Natural killer cell (primary cell): ENCODE measurements at regions not wholly inside any gene's neighbourhood (a gene's known extent, or its start where the extent isn't known, plus 50 kb on each side); places are given as distances from the start of the nearest gene placed in this dataset.
"Not testable (repeated sequence)": the region's sequence is repeated elsewhere in the genome, so short reads cannot be mapped to it uniquely, and the experiment has no call there.

Experiments
- ATAC-seq, 3 donors: fragments of 150-1000 bp in 2 of 3; fragments of 200-7000 bp in 1 of 3; cut with Tn5 transposase; 1 replicate in 1 of 3; 2 replicates in 2 of 3; pipeline ENCODE4 v1.10.0; 2021; ENCODE audit warnings: mild to moderate bottlenecking in 2 of 3, moderate library complexity in 2 of 3
- DNase-seq, 2 donors: peaks; one replicate each; pipeline versions ENCODE4 v3.0.0 to v3.0.0-alpha.2; 2013 to 2021; ENCODE audit warnings: mixed read lengths in 1 of 2
- H3K27ac ChIP-seq: one replicate; pipeline ENCODE4 v1.5.1; 2013; ENCODE audit warnings: mild to moderate bottlenecking, low read length
- H3K27me3 ChIP-seq: one replicate; pipeline ENCODE4 v1.6.1; 2013; ENCODE audit warnings: low read length; ENCODE audit not compliant: control insufficient read depth, insufficient read depth
- H3K36me3 ChIP-seq: one replicate; pipeline ENCODE4 v1.6.1; 2013; ENCODE audit warnings: low read length; ENCODE audit not compliant: control insufficient read depth, insufficient read depth
- H3K4me1 ChIP-seq: one replicate; pipeline ENCODE4 v1.6.1; 2013; ENCODE audit warnings: low read length; ENCODE audit not compliant: control insufficient read depth, insufficient read depth
- H3K4me3 ChIP-seq: one replicate; pipeline ENCODE4 v1.5.1; 2013; ENCODE audit warnings: low read length
- H3K9me3 ChIP-seq: one replicate; pipeline ENCODE4 v1.6.1; 2013; ENCODE audit warnings: low read length; ENCODE audit not compliant: control insufficient read depth, insufficient read depth
- H3K27ac Mint-ChIP-seq, 2 donors: one replicate each; pipeline ENCODE4 v1.8.0; 2022; ENCODE audit warnings: mild to moderate bottlenecking in 2 of 2, mixed read lengths in 2 of 2, moderate library complexity in 1 of 2
- H3K27me3 Mint-ChIP-seq, 2 donors: one replicate each; pipeline ENCODE4 v1.8.0; 2022; ENCODE audit warnings: low read depth in 2 of 2, mixed read lengths in 2 of 2
- H3K36me3 Mint-ChIP-seq: one replicate; pipeline ENCODE4 v1.8.0; 2022; ENCODE audit warnings: mixed read lengths
- H3K4me1 Mint-ChIP-seq, 2 donors: one replicate each; pipeline ENCODE4 v1.8.0; 2022; ENCODE audit warnings: mixed read lengths in 2 of 2
- H3K4me3 Mint-ChIP-seq: one replicate; pipeline ENCODE4 v1.8.0; 2022; ENCODE audit warnings: mild to moderate bottlenecking, moderate library complexity, mixed read lengths
- H3K9me3 Mint-ChIP-seq, 2 donors: one replicate each; pipeline ENCODE4 v1.8.0; 2022; ENCODE audit warnings: mixed read lengths in 2 of 2
- WGBS: methylation state at CpG from one replicate; pipeline ENCODE4 v1.1.7; 2013; ENCODE audit warnings: missing lambda C conversion rate; ENCODE audit not compliant: insufficient coverage; 5-methylcytosine and 5-hydroxymethylcytosine counted together
- intact Hi-C: fragments of 100-400 bp; cut with micrococcal nuclease; formaldehyde crosslinking; loops from one replicate; pipeline ENCODE4 v1.14.2; 2022
- TF ChIP-seq, protein P1 (sequence below): fragments of 200-600 bp; IDR thresholded peaks from one replicate; pipeline ENCODE4 v1.8.0; 2022; ENCODE audit warnings: antibody characterized with exemption

GRCh38 chr6:120468486-120468885 is 865.8 kb downstream of the TBC1D32 start:
- no peak overlapping the region for H3K4me3 Mint-ChIP-seq
- H3K27ac Mint-ChIP-seq: no peak overlapping the region
- TF ChIP-seq, protein P1, sequence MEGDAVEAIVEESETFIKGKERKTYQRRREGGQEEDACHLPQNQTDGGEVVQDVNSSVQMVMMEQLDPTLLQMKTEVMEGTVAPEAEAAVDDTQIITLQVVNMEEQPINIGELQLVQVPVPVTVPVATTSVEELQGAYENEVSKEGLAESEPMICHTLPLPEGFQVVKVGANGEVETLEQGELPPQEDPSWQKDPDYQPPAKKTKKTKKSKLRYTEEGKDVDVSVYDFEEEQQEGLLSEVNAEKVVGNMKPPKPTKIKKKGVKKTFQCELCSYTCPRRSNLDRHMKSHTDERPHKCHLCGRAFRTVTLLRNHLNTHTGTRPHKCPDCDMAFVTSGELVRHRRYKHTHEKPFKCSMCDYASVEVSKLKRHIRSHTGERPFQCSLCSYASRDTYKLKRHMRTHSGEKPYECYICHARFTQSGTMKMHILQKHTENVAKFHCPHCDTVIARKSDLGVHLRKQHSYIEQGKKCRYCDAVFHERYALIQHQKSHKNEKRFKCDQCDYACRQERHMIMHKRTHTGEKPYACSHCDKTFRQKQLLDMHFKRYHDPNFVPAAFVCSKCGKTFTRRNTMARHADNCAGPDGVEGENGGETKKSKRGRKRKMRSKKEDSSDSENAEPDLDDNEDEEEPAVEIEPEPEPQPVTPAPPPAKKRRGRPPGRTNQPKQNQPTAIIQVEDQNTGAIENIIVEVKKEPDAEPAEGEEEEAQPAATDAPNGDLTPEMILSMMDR: no peak
- no peaks in the 10 kb centered on the region for H3K27me3 Mint-ChIP-seq
- Histone ChIP-seq H3K4me1 (no peaks in the 10 kb centered on the region), H3K36me3 (no peaks in the 10 kb centered on the region), H3K27me3 (no peaks in the 10 kb centered on the region), H3K4me3 (no peak overlapping the region), H3K27ac (no peak overlapping the region), H3K9me3 (peaks cover 4% of the 10 kb centered on the region)
- H3K9me3 Mint-ChIP-seq: peaks cover 9 to 22% of the 10 kb centered on the region in 2 donors
- DNase-seq: no peak
- intact Hi-C loops: no loop called here
- ATAC-seq: no peak
- no peaks in the 10 kb centered on the region for H3K36me3 Mint-ChIP-seq
- no CpG with 5 or more reads among the region's 1 CpG for WGBS
- H3K4me1 Mint-ChIP-seq: no peaks in the 10 kb centered on the region

- ATAC-seq (no peak), DNase-seq (no peak)
- no peak overlapping the region for H3K4me3 ChIP-seq
- Mint-ChIP-seq H3K4me3 (no peak overlapping the region), H3K27me3 (no peaks in the 10 kb centered on the region), H3K4me1 (no peaks in the 10 kb centered on the region), H3K9me3 (peaks cover 4 to 15% of the 10 kb centered on the region in 2 donors), H3K27ac (no peak overlapping the region), H3K36me3 (no peaks in the 10 kb centered on the region)
- no peak overlapping the region for H3K27ac ChIP-seq
- H3K27me3 ChIP-seq: no peaks in the 10 kb centered on the region
- peaks cover 3% of the 10 kb centered on the region for H3K9me3 ChIP-seq
- TF ChIP-seq, protein P1: no peak
- H3K36me3 ChIP-seq: no peaks in the 10 kb centered on the region
- intact Hi-C loops: no loop called here
- no peaks in the 10 kb centered on the region for H3K4me1 ChIP-seq
Observed at GRCh38 chr6:120451508-120451907, 882.8 kb downstream of the TBC1D32 start.

DNA sequence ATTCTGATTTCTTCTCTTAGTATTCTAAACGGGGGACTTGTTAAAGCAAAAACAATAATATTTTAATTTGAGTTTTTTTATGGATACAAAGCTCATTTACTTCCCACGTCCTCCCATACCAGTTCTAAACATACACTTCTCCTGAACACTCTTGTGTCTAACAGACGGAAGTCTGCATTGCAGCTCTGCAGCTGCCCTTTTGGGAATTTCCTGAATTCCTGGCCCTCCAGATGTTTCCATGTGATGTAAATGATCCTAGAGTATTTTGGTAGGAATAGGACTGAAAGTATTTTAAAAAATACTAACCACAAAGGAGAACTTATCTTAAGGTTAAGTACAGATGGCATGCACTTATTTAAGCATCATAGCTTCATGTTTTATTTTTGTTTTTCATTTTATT is 886.7 kb downstream of the TBC1D32 start:
- Mint-ChIP-seq H3K27me3 (no peaks in the 10 kb centered on the region), H3K36me3 (no peaks in the 10 kb centered on the region), H3K4me3 (no peak overlapping the region), H3K27ac (no peak overlapping the region), H3K4me1 (no peaks in the 10 kb centered on the region), H3K9me3 (peaks cover 4 to 5% of the 10 kb centered on the region in 2 donors)
- Histone ChIP-seq H3K4me3 (no peak overlapping the region), H3K36me3 (no peaks in the 10 kb centered on the region), H3K4me1 (no peaks in the 10 kb centered on the region), H3K27me3 (no peaks in the 10 kb centered on the region), H3K9me3 (peaks cover 3% of the 10 kb centered on the region), H3K27ac (no peak overlapping the region)
- ATAC-seq: no peak
- TF ChIP-seq, protein P1: no peak
- 64% methylated on average over 2 of the region's 3 CpGs for WGBS
- no peak for DNase-seq
- intact Hi-C loops: no loop called here

GRCh38 chr6:120432840-120433239 is 901.4 kb downstream of the TBC1D32 start:
- H3K36me3 ChIP-seq, H3K4me3 ChIP-seq, H3K27me3 ChIP-seq, ATAC-seq, H3K27ac Mint-ChIP-seq, intact Hi-C loops, DNase-seq, H3K4me1 ChIP-seq, H3K4me3 Mint-ChIP-seq, H3K27me3 Mint-ChIP-seq, H3K27ac ChIP-seq, H3K36me3 Mint-ChIP-seq, H3K4me1 Mint-ChIP-seq: not testable (repeated sequence)
- 83% methylated on average over 11 of the region's 11 CpGs for WGBS
- peaks cover 10 to 28% of the 10 kb centered on the region in 2 donors for H3K9me3 Mint-ChIP-seq
- peaks cover 10% of the 10 kb centered on the region for H3K9me3 ChIP-seq
